GM21737 (cell line): ENCODE measurements at regions not wholly inside any gene's neighbourhood (a gene's known extent, or its start where the extent isn't known, plus 50 kb on each side); places are given as distances from the start of the nearest gene placed in this dataset.
"Not testable (repeated sequence)": the region's sequence is repeated elsewhere in the genome, so short reads cannot be mapped to it uniquely, and the experiment has no call there.

Source experiments
- ATAC-seq: cut with Tn5 transposase; IDR thresholded peaks from one replicate; pipeline ENCODE4 v1.9.1; 2021; ENCODE audit warnings: mild to moderate bottlenecking, moderate library complexity; ENCODE audit not compliant: unreplicated experiment

DNA sequence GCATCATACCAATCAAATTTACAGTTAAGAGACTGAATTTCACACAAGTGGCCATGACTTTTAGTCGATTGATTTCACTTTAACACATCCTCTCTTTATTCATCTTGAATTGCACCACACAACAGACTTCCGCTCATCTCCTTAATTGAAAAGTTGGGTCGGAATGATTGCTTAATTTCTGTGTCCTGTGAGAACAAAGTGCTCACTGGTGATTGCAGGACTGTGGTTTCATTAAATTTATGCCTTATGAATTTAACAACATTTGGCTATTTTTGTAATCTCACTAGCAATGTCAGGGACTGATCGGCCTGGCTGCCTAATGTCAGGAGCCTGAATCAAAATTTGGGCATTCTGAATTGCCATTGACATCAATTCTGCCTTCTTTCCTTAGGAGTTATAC is 1447.3 kb upstream of the ACO1 start:
- ATAC-seq, result no peak

- ATAC-seq, result not testable (repeated sequence)
Measured at GRCh38 chr9:30942852-30943251, 1441.6 kb upstream of the ACO1 start.

DNA sequence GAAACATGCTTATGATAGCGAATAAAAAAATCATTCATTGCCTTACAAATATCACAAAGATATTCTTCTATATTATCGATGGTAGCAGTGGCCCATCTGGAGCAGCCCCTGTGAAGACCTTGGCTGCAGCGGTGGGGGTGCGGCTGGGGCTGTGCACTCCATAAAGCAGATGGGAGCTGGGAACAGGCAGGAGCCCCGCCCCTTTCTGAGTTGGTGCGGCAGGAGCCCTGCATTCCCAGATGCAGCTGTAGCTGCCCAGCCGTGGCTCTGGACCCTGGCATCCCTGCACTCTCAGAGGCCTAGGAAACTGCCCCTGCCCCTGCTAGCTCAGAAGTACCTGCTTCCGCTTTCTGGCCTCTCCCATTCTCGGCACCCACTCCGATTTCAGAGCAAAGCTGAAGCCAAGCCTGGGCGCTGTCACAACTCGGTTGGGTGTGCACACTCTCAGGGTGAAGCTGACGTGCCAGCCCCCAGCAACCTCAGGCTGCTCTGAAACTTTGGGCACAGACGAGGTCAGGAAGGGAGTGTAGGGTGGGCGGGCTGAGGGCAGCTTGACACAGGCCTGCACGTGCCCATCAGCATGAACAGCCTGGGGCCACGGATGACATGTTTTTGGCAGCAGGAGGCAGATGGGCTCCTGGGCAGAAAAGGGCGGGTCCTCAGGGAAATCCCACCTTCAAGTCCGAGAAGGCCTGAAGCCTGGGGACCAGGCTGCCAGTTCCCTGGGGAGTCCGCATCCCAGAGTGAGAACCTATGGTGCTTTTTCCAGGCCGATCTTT is 1440.8 kb upstream of the ACO1 start:
- no peak for ATAC-seq

- no peak for ATAC-seq
Measured at GRCh38 chr9:30944225-30944569, 1440.2 kb upstream of the ACO1 start.

GRCh38 chr9:30944741-30945280 is 1439.6 kb upstream of the ACO1 start:
- no peak for ATAC-seq

DNA sequence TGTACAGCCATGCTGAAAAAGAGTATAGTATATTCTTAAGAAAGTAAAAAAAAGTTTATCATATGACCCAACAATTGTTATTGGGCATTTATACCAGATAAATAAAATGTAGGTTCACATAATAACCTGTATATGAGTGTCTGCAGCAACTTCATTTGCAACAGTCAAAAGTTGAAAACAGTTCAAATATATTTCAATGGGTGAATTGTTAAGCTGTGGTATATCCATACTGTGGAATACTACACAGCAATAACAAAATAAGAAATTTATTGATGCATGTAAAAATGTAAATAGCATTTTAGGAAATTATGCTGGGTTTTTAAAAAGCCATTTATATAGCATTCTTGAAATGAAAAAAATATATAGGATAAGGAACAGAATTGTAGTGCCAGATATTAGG is 1420.1 kb upstream of the ACO1 start:
- no peak for ATAC-seq

DNA sequence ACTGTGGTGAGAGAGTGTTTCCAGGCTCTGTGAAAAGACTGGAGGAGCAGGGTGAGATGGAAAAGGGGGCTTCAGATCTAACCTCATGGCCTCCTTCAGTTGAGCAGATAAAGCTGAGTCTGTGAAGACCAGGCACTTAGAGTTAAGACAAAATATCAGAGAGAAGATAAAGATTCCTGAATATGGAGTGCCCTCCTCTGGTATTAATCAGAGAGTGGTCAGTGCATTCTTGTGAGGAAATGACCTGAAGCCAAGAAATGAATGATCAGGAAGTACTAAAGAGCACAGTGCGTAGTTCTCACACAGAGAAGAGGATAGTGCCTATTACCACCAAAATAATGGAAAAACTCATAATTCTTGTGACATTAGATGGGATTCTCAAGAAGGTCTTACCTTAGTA is 1417.0 kb upstream of the ACO1 start:
- ATAC-seq, result no peak

- no peak for ATAC-seq
Measured at GRCh38 chr9:30970186-30970585, 1414.3 kb upstream of the ACO1 start.

GRCh38 chr9:30970812-30971211 is 1413.6 kb upstream of the ACO1 start:
- no peak for ATAC-seq

DNA sequence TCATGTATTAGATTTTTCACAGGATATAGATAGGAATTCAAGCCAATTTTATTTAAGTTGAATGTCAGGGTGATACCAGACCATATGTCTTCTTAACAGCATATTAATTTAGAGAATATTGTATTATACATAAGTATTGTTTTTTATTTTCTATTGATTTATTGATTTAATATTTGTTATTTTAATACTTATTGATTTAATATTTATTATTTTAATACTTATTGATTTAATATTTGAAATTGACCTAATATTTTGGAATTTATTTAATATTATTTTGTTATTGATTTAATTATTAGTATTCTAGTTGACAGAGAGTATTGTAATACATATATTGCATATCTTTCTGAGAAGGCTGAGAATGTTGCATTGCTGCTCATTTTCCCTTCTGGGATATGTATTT is 1411.8 kb upstream of the ACO1 start:
- no peak for ATAC-seq

GRCh38 chr9:30977965-30978364 is 1406.5 kb upstream of the ACO1 start:
- ATAC-seq, result no peak

- ATAC-seq, result no peak
Measured at GRCh38 chr9:30982301-30982700, 1402.1 kb upstream of the ACO1 start.

- ATAC-seq, result no peak
Measured at GRCh38 chr9:30995956-30996738, 1388.3 kb upstream of the ACO1 start.

- no peak for ATAC-seq
Measured at GRCh38 chr9:30996761-30997160, 1387.7 kb upstream of the ACO1 start.

GRCh38 chr9:30997291-30997690 is 1387.2 kb upstream of the ACO1 start:
- ATAC-seq, result no peak

DNA sequence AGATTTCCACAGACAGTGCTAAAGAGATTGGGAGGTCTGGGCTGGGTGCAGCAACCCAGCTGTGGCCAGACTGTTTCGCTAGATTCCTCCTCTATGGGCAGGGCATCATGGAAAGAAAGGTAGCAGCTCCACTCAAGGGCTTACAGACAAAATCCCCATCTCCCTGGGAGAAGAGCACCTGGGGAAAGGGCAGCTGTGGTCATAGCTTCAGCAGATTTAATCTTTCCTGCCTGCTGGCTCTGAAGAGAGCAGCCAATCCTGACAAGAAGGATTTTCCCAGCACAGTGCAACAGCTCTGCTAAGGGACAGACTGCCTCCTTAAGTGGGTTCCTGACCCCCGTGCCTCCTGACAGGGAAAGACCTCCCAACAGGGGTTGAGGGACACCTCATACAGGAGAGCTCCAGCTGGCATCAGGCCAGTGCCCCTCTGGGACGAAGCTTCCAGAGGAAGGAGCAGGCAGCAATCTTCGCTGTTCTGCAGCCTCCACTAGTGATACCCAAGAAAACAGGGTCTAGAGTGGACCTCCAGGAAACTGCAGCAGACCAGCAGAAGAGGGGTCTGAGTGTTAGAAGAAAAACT is 1379.3 kb upstream of the ACO1 start:
- ATAC-seq, result no peak

DNA sequence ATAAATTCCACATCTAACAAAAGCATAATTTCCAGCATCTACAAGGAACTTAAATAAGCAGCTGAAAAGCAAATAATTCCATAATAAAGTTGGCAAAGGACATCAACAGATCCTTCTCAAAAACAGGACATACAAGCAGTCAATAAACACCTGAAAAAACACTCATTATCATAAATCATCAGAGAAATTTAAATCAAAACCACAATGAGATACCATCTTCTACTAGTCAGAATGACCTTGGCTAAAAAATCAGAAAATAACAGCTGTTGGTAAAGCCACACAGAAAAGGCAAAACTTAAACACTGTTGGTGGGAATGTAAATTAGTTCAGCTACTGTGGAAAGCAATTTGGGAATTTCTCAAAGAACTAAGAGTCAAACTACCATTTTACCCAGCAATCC is 1371.1 kb upstream of the ACO1 start:
- ATAC-seq, result no peak

DNA sequence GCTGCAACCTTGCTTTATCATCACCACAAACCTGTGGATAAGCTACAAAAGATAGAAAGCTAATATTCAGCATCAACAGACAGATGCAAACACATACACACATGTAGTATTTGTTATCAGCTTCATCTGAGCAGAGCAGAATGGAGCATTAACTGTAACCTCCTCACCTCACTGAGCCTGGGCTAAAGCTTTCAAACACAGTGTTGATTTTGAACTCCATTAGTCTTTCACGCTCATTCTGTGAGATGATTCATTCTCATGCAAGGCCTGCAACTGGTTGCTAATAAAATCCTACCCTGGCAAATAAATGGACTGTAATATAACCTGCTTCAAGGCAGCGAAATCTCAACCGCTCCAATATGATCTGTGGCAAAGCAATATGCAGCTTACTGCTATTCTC is 1360.6 kb upstream of the ACO1 start:
- no peak for ATAC-seq

GRCh38 chr9:31027678-31028077 is 1356.8 kb upstream of the ACO1 start:
- no peak for ATAC-seq

DNA sequence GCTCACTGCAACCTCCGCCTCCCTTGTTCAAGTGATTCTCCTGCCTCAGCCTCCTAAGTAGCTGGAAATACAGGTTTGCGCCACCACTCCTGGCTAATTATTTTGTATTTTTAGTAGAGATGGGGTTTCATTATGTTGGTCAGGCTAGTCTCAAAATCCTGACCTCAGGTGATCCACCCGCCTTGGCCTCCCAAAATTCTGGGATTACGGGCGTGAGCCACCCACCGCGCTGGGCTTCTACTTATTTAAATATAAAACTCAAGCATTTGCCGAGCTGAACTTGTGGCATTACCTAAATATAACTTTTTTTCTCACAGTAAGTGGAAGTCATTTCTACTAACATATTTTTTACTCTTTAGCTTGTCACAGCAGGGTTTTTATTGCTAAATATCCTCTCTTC is 1356.3 kb upstream of the ACO1 start:
- no peak for ATAC-seq

- ATAC-seq, result no peak
Measured at GRCh38 chr9:31030741-31031202, 1353.7 kb upstream of the ACO1 start.

DNA sequence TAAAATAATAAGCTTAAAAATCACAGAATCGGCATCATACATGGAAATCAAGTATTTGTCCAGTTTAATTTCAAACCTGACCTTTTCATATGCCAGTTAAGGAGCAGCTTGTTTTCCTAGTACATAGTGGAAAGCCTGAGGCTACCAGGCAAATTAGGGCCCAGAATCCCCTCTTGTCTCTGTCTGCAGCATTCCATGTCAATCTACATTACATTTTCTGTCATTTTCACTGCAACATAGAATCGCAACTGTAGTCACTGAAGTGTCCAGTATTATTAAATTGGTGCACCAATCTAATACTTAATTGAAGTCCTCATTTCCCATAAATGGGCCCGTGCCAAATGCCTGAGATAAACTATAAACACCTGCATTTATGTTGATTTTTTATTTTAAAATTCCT is 1352.2 kb upstream of the ACO1 start:
- no peak for ATAC-seq
